ENCODE measurements at regions not wholly inside any gene's neighbourhood (a gene's known extent, or its start where the extent isn't known, plus 50 kb on each side); places are given as distances from the start of the nearest gene placed in this dataset.

DNA sequence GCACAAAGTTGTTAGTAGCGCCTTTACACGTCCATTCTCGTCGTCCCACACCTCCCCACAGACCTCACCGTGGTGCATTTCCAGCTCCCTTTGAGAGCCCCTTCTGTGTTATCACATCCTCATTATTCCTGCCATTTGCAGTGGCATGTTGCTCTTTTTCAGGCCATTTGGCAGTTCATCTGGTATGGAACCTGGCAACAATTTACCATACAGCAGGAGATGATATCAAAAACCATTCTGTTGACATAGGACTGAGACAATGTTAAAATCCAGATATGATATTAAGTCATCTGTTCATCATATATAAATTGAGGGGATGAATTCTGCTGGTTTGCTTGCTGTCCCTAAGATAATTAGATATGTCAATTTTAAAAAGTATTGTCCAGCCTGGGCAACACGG lies 83.0 kb downstream of the TMEM174 start:
- ATAC-seq = no peak
- no peaks in the 10 kb centered on the region for H3K36me3 Mint-ChIP-seq (ENCODE audit: low read depth)

More for the DNA sequence above, 83.0 kb downstream of the TMEM174 start:
- H3F3A ChIP-seq (replicated peaks; ENCODE audit: low read depth) = no peaks in the 10 kb centered on the region
- no peaks in the 10 kb centered on the region for H3K4me1 ChIP-seq (ENCODE audit: insufficient read depth)
- H3K9me2 ChIP-seq (ENCODE audit: insufficient read depth) = 0 out of 2 replicates have a peak, but pooled peaks cover 8% of the 10 kb centered on the region
- Mint-ChIP-seq H3K9me3 (no peaks in the 10 kb centered on the region; the same call in 2 of the 3 replicates), H3K4me3 (no peak overlapping the region), H3K27ac (no peak overlapping the region), H3K27me3 (ENCODE audit: insufficient read depth, low read depth, poor library complexity) (peaks cover 10% of the 10 kb centered on the region), H3K4me1 (peaks cover 9% of the 10 kb centered on the region)
- TF ChIP-seq ZNF331 (CRISPR knock-in tag; IDR thresholded peaks at IDR 0.05; ENCODE audit: low read depth) (no peak), NANOG (IDR thresholded peaks at IDR 0.05; ENCODE audit: borderline replicate concordance) (no peak), ETS1 (IDR thresholded peaks at IDR 0.05) (no peak), EZH2 (IDR thresholded peaks at IDR 0.05; ENCODE audit: low read depth, unreplicated experiment) (no peak), POLR2AphosphoS5 (IDR thresholded peaks at IDR 0.05; ENCODE audit: low read depth) (no peak), CREB1 (CRISPR knock-in tag; IDR thresholded peaks at IDR 0.05; ENCODE audit: low read depth) (no peak), STAT1 (IDR thresholded peaks at IDR 0.05; ENCODE audit: unreplicated experiment) (no peak), ZNF114 (CRISPR knock-in tag; IDR thresholded peaks at IDR 0.05) (no peak), JUNB (IDR thresholded peaks at IDR 0.05; ENCODE audit: unreplicated experiment) (no peak), EZH2phosphoT487 (IDR thresholded peaks at IDR 0.05; ENCODE audit: unreplicated experiment) (no peak)
- TF ChIP-seq, protein P1, sequence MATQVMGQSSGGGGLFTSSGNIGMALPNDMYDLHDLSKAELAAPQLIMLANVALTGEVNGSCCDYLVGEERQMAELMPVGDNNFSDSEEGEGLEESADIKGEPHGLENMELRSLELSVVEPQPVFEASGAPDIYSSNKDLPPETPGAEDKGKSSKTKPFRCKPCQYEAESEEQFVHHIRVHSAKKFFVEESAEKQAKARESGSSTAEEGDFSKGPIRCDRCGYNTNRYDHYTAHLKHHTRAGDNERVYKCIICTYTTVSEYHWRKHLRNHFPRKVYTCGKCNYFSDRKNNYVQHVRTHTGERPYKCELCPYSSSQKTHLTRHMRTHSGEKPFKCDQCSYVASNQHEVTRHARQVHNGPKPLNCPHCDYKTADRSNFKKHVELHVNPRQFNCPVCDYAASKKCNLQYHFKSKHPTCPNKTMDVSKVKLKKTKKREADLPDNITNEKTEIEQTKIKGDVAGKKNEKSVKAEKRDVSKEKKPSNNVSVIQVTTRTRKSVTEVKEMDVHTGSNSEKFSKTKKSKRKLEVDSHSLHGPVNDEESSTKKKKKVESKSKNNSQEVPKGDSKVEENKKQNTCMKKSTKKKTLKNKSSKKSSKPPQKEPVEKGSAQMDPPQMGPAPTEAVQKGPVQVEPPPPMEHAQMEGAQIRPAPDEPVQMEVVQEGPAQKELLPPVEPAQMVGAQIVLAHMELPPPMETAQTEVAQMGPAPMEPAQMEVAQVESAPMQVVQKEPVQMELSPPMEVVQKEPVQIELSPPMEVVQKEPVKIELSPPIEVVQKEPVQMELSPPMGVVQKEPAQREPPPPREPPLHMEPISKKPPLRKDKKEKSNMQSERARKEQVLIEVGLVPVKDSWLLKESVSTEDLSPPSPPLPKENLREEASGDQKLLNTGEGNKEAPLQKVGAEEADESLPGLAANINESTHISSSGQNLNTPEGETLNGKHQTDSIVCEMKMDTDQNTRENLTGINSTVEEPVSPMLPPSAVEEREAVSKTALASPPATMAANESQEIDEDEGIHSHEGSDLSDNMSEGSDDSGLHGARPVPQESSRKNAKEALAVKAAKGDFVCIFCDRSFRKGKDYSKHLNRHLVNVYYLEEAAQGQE (IDR thresholded peaks at IDR 0.05; ENCODE audit: unreplicated experiment) = no peak
- TF ChIP-seq, protein P2, sequence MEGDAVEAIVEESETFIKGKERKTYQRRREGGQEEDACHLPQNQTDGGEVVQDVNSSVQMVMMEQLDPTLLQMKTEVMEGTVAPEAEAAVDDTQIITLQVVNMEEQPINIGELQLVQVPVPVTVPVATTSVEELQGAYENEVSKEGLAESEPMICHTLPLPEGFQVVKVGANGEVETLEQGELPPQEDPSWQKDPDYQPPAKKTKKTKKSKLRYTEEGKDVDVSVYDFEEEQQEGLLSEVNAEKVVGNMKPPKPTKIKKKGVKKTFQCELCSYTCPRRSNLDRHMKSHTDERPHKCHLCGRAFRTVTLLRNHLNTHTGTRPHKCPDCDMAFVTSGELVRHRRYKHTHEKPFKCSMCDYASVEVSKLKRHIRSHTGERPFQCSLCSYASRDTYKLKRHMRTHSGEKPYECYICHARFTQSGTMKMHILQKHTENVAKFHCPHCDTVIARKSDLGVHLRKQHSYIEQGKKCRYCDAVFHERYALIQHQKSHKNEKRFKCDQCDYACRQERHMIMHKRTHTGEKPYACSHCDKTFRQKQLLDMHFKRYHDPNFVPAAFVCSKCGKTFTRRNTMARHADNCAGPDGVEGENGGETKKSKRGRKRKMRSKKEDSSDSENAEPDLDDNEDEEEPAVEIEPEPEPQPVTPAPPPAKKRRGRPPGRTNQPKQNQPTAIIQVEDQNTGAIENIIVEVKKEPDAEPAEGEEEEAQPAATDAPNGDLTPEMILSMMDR (conservative IDR thresholded peaks at IDR 0.05; ENCODE audit: low read depth in 2 of 2) = no peak
- TF ChIP-seq, protein P3, sequence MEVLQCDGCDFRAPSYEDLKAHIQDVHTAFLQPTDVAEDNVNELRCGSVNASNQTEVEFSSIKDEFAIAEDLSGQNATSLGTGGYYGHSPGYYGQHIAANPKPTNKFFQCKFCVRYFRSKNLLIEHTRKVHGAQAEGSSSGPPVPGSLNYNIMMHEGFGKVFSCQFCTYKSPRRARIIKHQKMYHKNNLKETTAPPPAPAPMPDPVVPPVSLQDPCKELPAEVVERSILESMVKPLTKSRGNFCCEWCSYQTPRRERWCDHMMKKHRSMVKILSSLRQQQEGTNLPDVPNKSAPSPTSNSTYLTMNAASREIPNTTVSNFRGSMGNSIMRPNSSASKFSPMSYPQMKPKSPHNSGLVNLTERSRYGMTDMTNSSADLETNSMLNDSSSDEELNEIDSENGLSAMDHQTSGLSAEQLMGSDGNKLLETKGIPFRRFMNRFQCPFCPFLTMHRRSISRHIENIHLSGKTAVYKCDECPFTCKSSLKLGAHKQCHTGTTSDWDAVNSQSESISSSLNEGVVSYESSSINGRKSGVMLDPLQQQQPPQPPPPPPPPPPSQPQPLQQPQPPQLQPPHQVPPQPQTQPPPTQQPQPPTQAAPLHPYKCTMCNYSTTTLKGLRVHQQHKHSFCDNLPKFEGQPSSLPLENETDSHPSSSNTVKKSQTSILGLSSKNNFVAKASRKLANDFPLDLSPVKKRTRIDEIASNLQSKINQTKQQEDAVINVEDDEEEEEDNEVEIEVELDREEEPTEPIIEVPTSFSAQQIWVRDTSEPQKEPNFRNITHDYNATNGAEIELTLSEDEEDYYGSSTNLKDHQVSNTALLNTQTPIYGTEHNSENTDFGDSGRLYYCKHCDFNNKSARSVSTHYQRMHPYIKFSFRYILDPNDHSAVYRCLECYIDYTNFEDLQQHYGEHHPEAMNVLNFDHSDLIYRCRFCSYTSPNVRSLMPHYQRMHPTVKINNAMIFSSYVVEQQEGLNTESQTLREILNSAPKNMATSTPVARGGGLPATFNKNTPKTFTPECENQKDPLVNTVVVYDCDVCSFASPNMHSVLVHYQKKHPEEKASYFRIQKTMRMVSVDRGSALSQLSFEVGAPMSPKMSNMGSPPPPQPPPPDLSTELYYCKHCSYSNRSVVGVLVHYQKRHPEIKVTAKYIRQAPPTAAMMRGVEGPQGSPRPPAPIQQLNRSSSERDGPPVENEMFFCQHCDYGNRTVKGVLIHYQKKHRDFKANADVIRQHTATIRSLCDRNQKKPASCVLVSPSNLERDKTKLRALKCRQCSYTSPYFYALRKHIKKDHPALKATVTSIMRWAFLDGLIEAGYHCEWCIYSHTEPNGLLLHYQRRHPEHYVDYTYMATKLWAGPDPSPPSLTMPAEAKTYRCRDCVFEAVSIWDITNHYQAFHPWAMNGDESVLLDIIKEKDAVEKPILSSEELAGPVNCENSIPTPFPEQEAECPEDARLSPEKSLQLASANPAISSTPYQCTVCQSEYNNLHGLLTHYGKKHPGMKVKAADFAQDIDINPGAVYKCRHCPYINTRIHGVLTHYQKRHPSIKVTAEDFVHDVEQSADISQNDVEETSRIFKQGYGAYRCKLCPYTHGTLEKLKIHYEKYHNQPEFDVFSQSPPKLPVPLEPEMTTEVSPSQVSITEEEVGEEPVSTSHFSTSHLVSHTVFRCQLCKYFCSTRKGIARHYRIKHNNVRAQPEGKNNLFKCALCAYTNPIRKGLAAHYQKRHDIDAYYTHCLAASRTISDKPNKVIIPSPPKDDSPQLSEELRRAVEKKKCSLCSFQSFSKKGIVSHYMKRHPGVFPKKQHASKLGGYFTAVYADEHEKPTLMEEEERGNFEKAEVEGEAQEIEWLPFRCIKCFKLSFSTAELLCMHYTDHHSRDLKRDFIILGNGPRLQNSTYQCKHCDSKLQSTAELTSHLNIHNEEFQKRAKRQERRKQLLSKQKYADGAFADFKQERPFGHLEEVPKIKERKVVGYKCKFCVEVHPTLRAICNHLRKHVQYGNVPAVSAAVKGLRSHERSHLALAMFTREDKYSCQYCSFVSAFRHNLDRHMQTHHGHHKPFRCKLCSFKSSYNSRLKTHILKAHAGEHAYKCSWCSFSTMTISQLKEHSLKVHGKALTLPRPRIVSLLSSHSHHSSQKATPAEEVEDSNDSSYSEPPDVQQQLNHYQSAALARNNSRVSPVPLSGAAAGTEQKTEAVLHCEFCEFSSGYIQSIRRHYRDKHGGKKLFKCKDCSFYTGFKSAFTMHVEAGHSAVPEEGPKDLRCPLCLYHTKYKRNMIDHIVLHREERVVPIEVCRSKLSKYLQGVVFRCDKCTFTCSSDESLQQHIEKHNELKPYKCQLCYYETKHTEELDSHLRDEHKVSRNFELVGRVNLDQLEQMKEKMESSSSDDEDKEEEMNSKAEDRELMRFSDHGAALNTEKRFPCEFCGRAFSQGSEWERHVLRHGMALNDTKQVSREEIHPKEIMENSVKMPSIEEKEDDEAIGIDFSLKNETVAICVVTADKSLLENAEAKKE (CRISPR knock-in tag; IDR thresholded peaks at IDR 0.05) = no peak
- H3K4me2 ChIP-seq = no peak overlapping the region
- no peak overlapping the region for H3K4me3 ChIP-seq
- no peak overlapping the region for H3K27ac ChIP-seq (ENCODE audit: low read depth)
- no peak for DNase-seq (ENCODE audit: low spot score)
- no peaks in the 10 kb centered on the region for H4K20me1 ChIP-seq (replicated peaks; ENCODE audit: insufficient read depth)
- no peaks in the 10 kb centered on the region for H3K36me3 ChIP-seq (ENCODE audit: insufficient read depth)
- no peaks in the 10 kb centered on the region for H3K27me3 ChIP-seq (ENCODE audit: insufficient read depth)
- no peaks in the 10 kb centered on the region for H3K79me2 ChIP-seq (replicated peaks; ENCODE audit: insufficient read depth)
- H2AFZ ChIP-seq = no peak overlapping the region
